ENCODE measurements at regions not wholly inside any gene's neighbourhood (a gene's known extent, or its start where the extent isn't known, plus 50 kb on each side); places are given as distances from the start of the nearest gene placed in this dataset.

GRCh38 chrX:16222151-16222550 lies 54.9 kb downstream of the MAGEB17 start:
- TF ChIP-seq, protein P1, sequence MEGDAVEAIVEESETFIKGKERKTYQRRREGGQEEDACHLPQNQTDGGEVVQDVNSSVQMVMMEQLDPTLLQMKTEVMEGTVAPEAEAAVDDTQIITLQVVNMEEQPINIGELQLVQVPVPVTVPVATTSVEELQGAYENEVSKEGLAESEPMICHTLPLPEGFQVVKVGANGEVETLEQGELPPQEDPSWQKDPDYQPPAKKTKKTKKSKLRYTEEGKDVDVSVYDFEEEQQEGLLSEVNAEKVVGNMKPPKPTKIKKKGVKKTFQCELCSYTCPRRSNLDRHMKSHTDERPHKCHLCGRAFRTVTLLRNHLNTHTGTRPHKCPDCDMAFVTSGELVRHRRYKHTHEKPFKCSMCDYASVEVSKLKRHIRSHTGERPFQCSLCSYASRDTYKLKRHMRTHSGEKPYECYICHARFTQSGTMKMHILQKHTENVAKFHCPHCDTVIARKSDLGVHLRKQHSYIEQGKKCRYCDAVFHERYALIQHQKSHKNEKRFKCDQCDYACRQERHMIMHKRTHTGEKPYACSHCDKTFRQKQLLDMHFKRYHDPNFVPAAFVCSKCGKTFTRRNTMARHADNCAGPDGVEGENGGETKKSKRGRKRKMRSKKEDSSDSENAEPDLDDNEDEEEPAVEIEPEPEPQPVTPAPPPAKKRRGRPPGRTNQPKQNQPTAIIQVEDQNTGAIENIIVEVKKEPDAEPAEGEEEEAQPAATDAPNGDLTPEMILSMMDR (conservative IDR thresholded peaks at IDR 0.05; ENCODE audit: low read depth, low read length), result no peak
- no peak for DNase-seq (ENCODE audit: low read depth)
- H3K4me3 ChIP-seq (ENCODE audit: low read depth, low read length), result no peak overlapping the region

- no peak for DNase-seq (ENCODE audit: low read depth)
- no peak overlapping the region for H3K4me3 ChIP-seq (ENCODE audit: low read depth, low read length)
- TF ChIP-seq, protein P1 (conservative IDR thresholded peaks at IDR 0.05; ENCODE audit: low read depth, low read length), result no peak
These were observed 56.1 kb downstream of the MAGEB17 start for GRCh38 chrX:16223385-16223784.

- no peak overlapping the region for H3K4me3 ChIP-seq (ENCODE audit: low read depth, low read length)
- DNase-seq (ENCODE audit: low read depth), result peak; percentile 82
- TF ChIP-seq, protein P1 (conservative IDR thresholded peaks at IDR 0.05; ENCODE audit: low read depth, low read length), result no peak
These were observed 71.9 kb downstream of the MAGEB17 start for GRCh38 chrX:16239211-16239610.

GRCh38 chrX:16240231-16240905 lies 73.1 kb downstream of the MAGEB17 start:
- TF ChIP-seq, protein P1 (conservative IDR thresholded peaks at IDR 0.05; ENCODE audit: low read depth, low read length), result no peak
- peak; percentile 58 for DNase-seq (ENCODE audit: low read depth)
- no peak overlapping the region for H3K4me3 ChIP-seq (ENCODE audit: low read depth, low read length)

- TF ChIP-seq, protein P1 (conservative IDR thresholded peaks at IDR 0.05; ENCODE audit: low read depth, low read length), result no peak
- no peak for DNase-seq (ENCODE audit: low read depth)
- no peak overlapping the region for H3K4me3 ChIP-seq (ENCODE audit: low read depth, low read length)
These were observed 73.7 kb downstream of the MAGEB17 start for GRCh38 chrX:16240968-16241367.

DNA sequence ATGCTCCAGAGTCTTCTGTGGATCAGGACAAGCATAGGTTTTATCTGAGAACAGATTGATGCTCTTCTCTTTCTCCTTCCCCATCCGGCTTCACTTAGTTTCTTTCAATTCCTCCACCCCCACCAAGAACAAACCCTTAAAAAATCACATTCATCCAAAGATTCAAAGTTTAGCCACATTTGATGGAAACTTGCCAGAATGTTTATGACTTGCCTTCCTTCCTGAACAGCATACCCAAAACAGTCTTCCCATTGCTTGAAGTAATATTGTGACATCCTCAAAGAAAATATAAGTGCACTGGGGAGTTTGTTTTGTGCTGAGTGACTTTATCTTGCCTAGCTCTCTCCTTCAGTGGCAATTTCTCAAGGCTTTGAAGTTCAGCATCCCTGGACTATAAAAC lies 83.0 kb downstream of the MAGEB17 start:
- TF ChIP-seq, protein P1 (conservative IDR thresholded peaks at IDR 0.05; ENCODE audit: low read depth, low read length), result no peak
- no peak overlapping the region for H3K4me3 ChIP-seq (ENCODE audit: low read depth, low read length)
- DNase-seq (ENCODE audit: low read depth), result no peak

- TF ChIP-seq, protein P1 (conservative IDR thresholded peaks at IDR 0.05; ENCODE audit: low read depth, low read length), result no peak
- no peak overlapping the region for H3K4me3 ChIP-seq (ENCODE audit: low read depth, low read length)
- no peak for DNase-seq (ENCODE audit: low read depth)
These were observed 84.5 kb downstream of the MAGEB17 start for GRCh38 chrX:16251782-16252181.

All from epithelial cell of proximal tubule (primary cell).